Astrocyte (in vitro differentiated cells and primary cell): ENCODE measurements at regions not wholly inside any gene's neighbourhood (a gene's known extent, or its start where the extent isn't known, plus 50 kb on each side); places are given as distances from the start of the nearest gene placed in this dataset.

Source experiments
- DNase-seq: peaks from one replicate; pipeline ENCODE4 v3.0.0-alpha.2; 2010; ENCODE audit warnings: low read depth
- FAIRE-seq: peaks from 2 replicates; lab custom pipeline; 2011; peaks lifted over from hg19 to GRCh38; lab: Jason Lieb, UNC
- H2AFZ ChIP-seq: 2 replicates; pipeline ENCODE4 v1.6.0; 2012; ENCODE audit warnings: low read depth, low read length, inconsistent platforms
- H3K27ac ChIP-seq: 2 replicates; pipeline ENCODE4 v1.5.1; 2011; ENCODE audit warnings: low read depth, low read length, inconsistent platforms
- H3K27me3 ChIP-seq: 2 replicates; pipeline ENCODE4 v1.6.0; 2011; ENCODE audit warnings: low read length, inconsistent platforms; ENCODE audit not compliant: insufficient read depth
- H3K36me3 ChIP-seq: 2 replicates; pipeline ENCODE4 v1.5.1; 2011; ENCODE audit warnings: low read length, inconsistent platforms; ENCODE audit not compliant: insufficient read depth
- H3K4me1 ChIP-seq: 2 replicates; pipeline ENCODE4 v1.5.1; 2011; ENCODE audit warnings: low read length, inconsistent platforms; ENCODE audit not compliant: insufficient read depth
- H3K4me2 ChIP-seq: 2 replicates; pipeline ENCODE4 v1.6.0; 2012; ENCODE audit warnings: low read length, inconsistent platforms
- H3K4me3 ChIP-seq: 2 replicates; pipeline ENCODE4 v1.5.1; 2011; ENCODE audit warnings: low read depth, mild to moderate bottlenecking, low read length, inconsistent platforms; ENCODE audit not compliant: insufficient read depth
- H3K79me2 ChIP-seq: 2 replicates; pipeline ENCODE4 v1.6.0; 2012; ENCODE audit warnings: mild to moderate bottlenecking, low read length, inconsistent platforms; ENCODE audit not compliant: insufficient read depth
- H3K9ac ChIP-seq: 2 replicates; pipeline ENCODE4 v1.6.0; 2012; ENCODE audit warnings: mild to moderate bottlenecking, low read length, inconsistent platforms
- H3K9me3 ChIP-seq: 2 replicates; pipeline ENCODE4 v1.5.1; 2012; ENCODE audit warnings: low read depth, mild to moderate bottlenecking, low read length, inconsistent platforms; ENCODE audit not compliant: insufficient read depth
- H4K20me1 ChIP-seq: 2 replicates; pipeline ENCODE4 v1.6.0; 2012; ENCODE audit warnings: low read length, inconsistent platforms; ENCODE audit not compliant: insufficient read depth
- H3K27ac Mint-ChIP-seq: one replicate; pipeline ENCODE4 v1.8.0; 2021; ENCODE audit warnings: mild to moderate bottlenecking, mixed read lengths; ENCODE audit not compliant: unreplicated experiment
- H3K27me3 Mint-ChIP-seq: one replicate; pipeline ENCODE4 v1.8.0; 2021; ENCODE audit warnings: low read depth, mixed read lengths; ENCODE audit not compliant: unreplicated experiment
- H3K36me3 Mint-ChIP-seq: one replicate; pipeline ENCODE4 v1.8.0; 2021; ENCODE audit warnings: low read depth, mixed read lengths; ENCODE audit not compliant: unreplicated experiment
- H3K4me1 Mint-ChIP-seq: one replicate; pipeline ENCODE4 v1.8.0; 2021; ENCODE audit warnings: low read depth, mixed read lengths; ENCODE audit not compliant: unreplicated experiment
- H3K4me3 Mint-ChIP-seq: one replicate; pipeline ENCODE4 v1.8.0; 2021; ENCODE audit warnings: mild to moderate bottlenecking, moderate library complexity, mixed read lengths; ENCODE audit not compliant: unreplicated experiment
- H3K9me3 Mint-ChIP-seq: one replicate; pipeline ENCODE4 v1.8.0; 2021; ENCODE audit warnings: mild to moderate bottlenecking, mixed read lengths; ENCODE audit not compliant: unreplicated experiment
- EZH2 ChIP-seq: IDR thresholded peaks from 2 replicates; pipeline ENCODE4 v1.6.1; 2012; ENCODE audit warnings: mild to moderate bottlenecking, low read length, inconsistent platforms; ENCODE audit not compliant: insufficient read depth
- TF ChIP-seq, protein P1 (sequence below): IDR thresholded peaks from 2 replicates; pipeline ENCODE4 v1.5.1; 2011; ENCODE audit warnings: low read depth, mild to moderate bottlenecking, inconsistent platforms, low read length, moderate library complexity; ENCODE audit not compliant: insufficient read depth

DNA sequence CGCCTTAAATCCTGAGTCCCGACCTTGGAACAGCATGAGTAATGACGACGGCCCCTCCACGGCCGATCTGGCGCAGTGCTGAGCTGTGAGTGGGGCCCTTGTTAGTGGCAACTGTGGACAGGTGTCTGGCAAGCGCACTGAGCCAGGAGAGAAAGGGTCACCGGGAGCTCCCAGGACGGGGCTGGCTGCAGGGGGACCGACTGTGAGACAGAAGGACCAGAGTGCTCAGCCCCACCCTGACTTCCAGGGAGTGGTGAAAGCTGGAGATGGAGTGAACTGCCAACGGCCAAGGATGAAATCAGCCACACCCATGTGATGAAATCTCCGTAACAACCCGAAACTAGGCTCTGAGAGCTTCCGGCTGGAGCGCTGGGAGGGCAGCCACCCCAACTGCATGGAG lies 228.6 kb downstream of the BRD1 start:
- H3K27ac Mint-ChIP-seq = no peak overlapping the region
- Histone ChIP-seq H3K36me3 (no peaks in the 10 kb centered on the region), H4K20me1 (no peaks in the 10 kb centered on the region), H3K27ac (no peak overlapping the region), H3K9me3 (peaks cover 23% of the 10 kb centered on the region), H2AFZ (no peak overlapping the region), H3K9ac (no peak overlapping the region), H3K4me2 (no peak overlapping the region), H3K4me1 (no peaks in the 10 kb centered on the region), H3K4me3 (no peak overlapping the region), H3K27me3 (no peaks in the 10 kb centered on the region), H3K79me2 (no peaks in the 10 kb centered on the region)
- no peak overlapping the region for H3K4me3 Mint-ChIP-seq
- H3K27me3 Mint-ChIP-seq = no peaks in the 10 kb centered on the region
- TF ChIP-seq, protein P1, sequence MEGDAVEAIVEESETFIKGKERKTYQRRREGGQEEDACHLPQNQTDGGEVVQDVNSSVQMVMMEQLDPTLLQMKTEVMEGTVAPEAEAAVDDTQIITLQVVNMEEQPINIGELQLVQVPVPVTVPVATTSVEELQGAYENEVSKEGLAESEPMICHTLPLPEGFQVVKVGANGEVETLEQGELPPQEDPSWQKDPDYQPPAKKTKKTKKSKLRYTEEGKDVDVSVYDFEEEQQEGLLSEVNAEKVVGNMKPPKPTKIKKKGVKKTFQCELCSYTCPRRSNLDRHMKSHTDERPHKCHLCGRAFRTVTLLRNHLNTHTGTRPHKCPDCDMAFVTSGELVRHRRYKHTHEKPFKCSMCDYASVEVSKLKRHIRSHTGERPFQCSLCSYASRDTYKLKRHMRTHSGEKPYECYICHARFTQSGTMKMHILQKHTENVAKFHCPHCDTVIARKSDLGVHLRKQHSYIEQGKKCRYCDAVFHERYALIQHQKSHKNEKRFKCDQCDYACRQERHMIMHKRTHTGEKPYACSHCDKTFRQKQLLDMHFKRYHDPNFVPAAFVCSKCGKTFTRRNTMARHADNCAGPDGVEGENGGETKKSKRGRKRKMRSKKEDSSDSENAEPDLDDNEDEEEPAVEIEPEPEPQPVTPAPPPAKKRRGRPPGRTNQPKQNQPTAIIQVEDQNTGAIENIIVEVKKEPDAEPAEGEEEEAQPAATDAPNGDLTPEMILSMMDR = no peak
- H3K36me3 Mint-ChIP-seq = no peaks in the 10 kb centered on the region
- no peaks in the 10 kb centered on the region for H3K4me1 Mint-ChIP-seq
- no peak for FAIRE-seq
- DNase-seq = no peak
- H3K9me3 Mint-ChIP-seq = peaks cover 6% of the 10 kb centered on the region

DNA sequence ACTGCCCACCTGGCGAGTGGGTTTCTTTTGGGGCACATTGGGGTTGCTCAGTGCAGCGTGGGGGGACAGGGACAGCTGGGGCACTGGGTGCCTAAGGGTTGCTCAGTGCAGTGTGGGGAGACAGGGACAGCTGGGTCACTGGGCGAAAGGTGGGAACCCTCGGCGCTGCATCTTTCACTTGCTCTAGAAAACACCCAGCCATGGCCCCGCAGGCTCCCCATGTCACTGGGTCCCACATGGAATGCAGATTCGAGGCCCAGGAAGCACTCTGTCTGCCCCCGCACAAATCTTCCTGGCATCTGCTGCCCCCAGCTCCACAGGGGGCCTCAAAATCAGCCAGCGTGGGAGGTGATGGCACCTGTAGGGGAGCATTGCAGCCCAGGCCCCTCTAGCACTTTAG lies 229.3 kb downstream of the BRD1 start:
- Mint-ChIP-seq H3K36me3 (no peaks in the 10 kb centered on the region), H3K9me3 (peaks cover 4% of the 10 kb centered on the region), H3K27ac (no peak overlapping the region), H3K27me3 (no peaks in the 10 kb centered on the region), H3K4me1 (no peaks in the 10 kb centered on the region), H3K4me3 (no peak overlapping the region)
- Histone ChIP-seq H2AFZ (no peak overlapping the region), H3K36me3 (no peaks in the 10 kb centered on the region), H3K4me2 (no peak overlapping the region), H4K20me1 (no peaks in the 10 kb centered on the region), H3K27me3 (no peaks in the 10 kb centered on the region), H3K27ac (no peak overlapping the region), H3K9ac (no peak overlapping the region), H3K4me1 (no peaks in the 10 kb centered on the region), H3K79me2 (no peaks in the 10 kb centered on the region), H3K4me3 (no peak overlapping the region), H3K9me3 (peaks cover 22% of the 10 kb centered on the region)
- no peak for TF ChIP-seq EZH2
- TF ChIP-seq, protein P1 = no peak
- DNase-seq (no peak), FAIRE-seq (no peak)

- Histone ChIP-seq H3K79me2 (no peaks in the 10 kb centered on the region), H3K27me3 (no peaks in the 10 kb centered on the region), H3K9ac (no peak overlapping the region), H4K20me1 (no peaks in the 10 kb centered on the region), H3K9me3 (peaks cover 22% of the 10 kb centered on the region), H3K4me1 (no peaks in the 10 kb centered on the region), H3K4me3 (no peak overlapping the region), H2AFZ (no peak overlapping the region), H3K27ac (no peak overlapping the region), H3K36me3 (no peaks in the 10 kb centered on the region), H3K4me2 (no peak overlapping the region)
- H3K36me3 Mint-ChIP-seq = no peaks in the 10 kb centered on the region
- H3K4me3 Mint-ChIP-seq = no peak overlapping the region
- no peaks in the 10 kb centered on the region for H3K27me3 Mint-ChIP-seq
- H3K9me3 Mint-ChIP-seq = peaks cover 4% of the 10 kb centered on the region
- DNase-seq (no peak), FAIRE-seq (no peak)
- H3K27ac Mint-ChIP-seq = no peak overlapping the region
- H3K4me1 Mint-ChIP-seq = no peaks in the 10 kb centered on the region
- TF ChIP-seq, protein P1 = no peak
- no peak for TF ChIP-seq EZH2
Observed at GRCh38 chr22:49597428-49598039, 230.1 kb downstream of the BRD1 start.
